ENCODE measurements at regions not wholly inside any gene's neighbourhood (a gene's known extent, or its start where the extent isn't known, plus 50 kb on each side); places are given as distances from the start of the nearest gene placed in this dataset.
A peak's percentile ranks its signal among the peaks of the same experiment; 100 is the strongest.

- TF ChIP-seq CTCF (IDR thresholded peaks at IDR 0.05), result no peak
- TF ChIP-seq POLR2A (IDR thresholded peaks at IDR 0.05), result no peak
- TF ChIP-seq POLR2AphosphoS5 (IDR thresholded peaks at IDR 0.05), result no peak
- no peak for TF ChIP-seq EP300 (IDR thresholded peaks at IDR 0.05)
- WGBS, 5 donors, result 8 to 24% (median 18%) methylated on average over 2 of the region's 2 CpGs
Observed at GRCh38 chr16:62625326-62625725, 589.1 kb upstream of the CDH8 start.

GRCh38 chr16:62620275-62620674, 584.0 kb upstream of the CDH8 start:
- H3K4me1 ChIP-seq, result no peaks in the 10 kb centered on the region
- H3K27ac ChIP-seq, result no peak overlapping the region
- DNase-seq, result no peak
- H3K9me3 ChIP-seq, result peaks cover 0 to 8% (median 0%) of the 10 kb centered on the region in 4 donors
- H3K4me3 ChIP-seq, result no peak overlapping the region
- no peaks in the 10 kb centered on the region for H3K27me3 ChIP-seq
- intact Hi-C loops (cut with DNase I; ENCODE audit: low total_unique reads), result no loop called here
- H3K36me3 ChIP-seq, result no peaks in the 10 kb centered on the region
- no peak for TF ChIP-seq EP300 (IDR thresholded peaks at IDR 0.05)
- TF ChIP-seq CTCF (IDR thresholded peaks at IDR 0.05), result no peak
- TF ChIP-seq POLR2AphosphoS5 (IDR thresholded peaks at IDR 0.05), result no peak
- no peak for TF ChIP-seq POLR2A (IDR thresholded peaks at IDR 0.05)

More at GRCh38 chr16:62625326-62625725, 589.1 kb upstream of the CDH8 start:
- Histone ChIP-seq H3K27me3 (no peaks in the 10 kb centered on the region), H3K4me1 (no peaks in the 10 kb centered on the region), H3K36me3 (no peaks in the 10 kb centered on the region), H3K27ac (no peak overlapping the region), H3K9me3 (peaks cover 0 to 9% (median 2%) of the 10 kb centered on the region in 4 donors), H3K4me3 (no peak overlapping the region)
- DNase-seq, result peak in 1 of 2 donors; percentile 1
- intact Hi-C loops (cut with DNase I; ENCODE audit: low total_unique reads), result no loop called here

- Histone ChIP-seq H3K4me1 (no peaks in the 10 kb centered on the region), H3K27me3 (no peaks in the 10 kb centered on the region), H3K27ac (no peak overlapping the region), H3K9me3 (peaks cover 0 to 8% (median 0%) of the 10 kb centered on the region in 4 donors), H3K36me3 (no peaks in the 10 kb centered on the region), H3K4me3 (no peak overlapping the region)
- no peak for DNase-seq
- 30 to 61% (median 47%) methylated on average over 2 of the region's 2 CpGs for WGBS, 5 donors
- TF ChIP-seq POLR2AphosphoS5 (IDR thresholded peaks at IDR 0.05) (no peak), CTCF (IDR thresholded peaks at IDR 0.05) (no peak), POLR2A (IDR thresholded peaks at IDR 0.05) (no peak), EP300 (IDR thresholded peaks at IDR 0.05) (no peak)
- intact Hi-C loops (cut with DNase I; ENCODE audit: low total_unique reads), result no loop called here
Observed at GRCh38 chr16:62615526-62615925, 579.3 kb upstream of the CDH8 start.

GRCh38 chr16:62610291-62610690, 574.1 kb upstream of the CDH8 start:
- Histone ChIP-seq H3K4me3 (no peak overlapping the region), H3K9me3 (no peaks in the 10 kb centered on the region), H3K27ac (no peak overlapping the region), H3K4me1 (no peaks in the 10 kb centered on the region), H3K27me3 (no peaks in the 10 kb centered on the region), H3K36me3 (no peaks in the 10 kb centered on the region)
- DNase-seq, result no peak
- TF ChIP-seq EP300 (IDR thresholded peaks at IDR 0.05) (no peak), POLR2A (IDR thresholded peaks at IDR 0.05) (no peak), CTCF (IDR thresholded peaks at IDR 0.05) (no peak), POLR2AphosphoS5 (IDR thresholded peaks at IDR 0.05) (no peak)
- intact Hi-C loops (cut with DNase I; ENCODE audit: low total_unique reads), result no loop called here
- 68 to 81% (median 79%) methylated on average over 7 of the region's 7 CpGs for WGBS, 5 donors

All from stomach (tissue), 8 donors.